ENCODE measurements at regions not wholly inside any gene's neighbourhood (a gene's known extent, or its start where the extent isn't known, plus 50 kb on each side); places are given as distances from the start of the nearest gene placed in this dataset.

GRCh38 chr21:35933466-35933865 lies 126.9 kb downstream of the SETD4 start:
- DNase-seq (ENCODE audit: low read depth): no peak

GRCh38 chr21:35932232-35932911 lies 128.0 kb downstream of the SETD4 start:
- peak; percentile 9 for DNase-seq (ENCODE audit: low read depth)

- DNase-seq (ENCODE audit: low read depth): no peak
Measured at GRCh38 chr21:35929901-35930300, 130.4 kb downstream of the SETD4 start.

- no peak for DNase-seq (ENCODE audit: low read depth)
Measured at GRCh38 chr21:35927262-35927661, 133.1 kb downstream of the SETD4 start.

GRCh38 chr21:35926003-35926740 lies 134.2 kb downstream of the SETD4 start:
- DNase-seq (ENCODE audit: low read depth): no peak

- DNase-seq (ENCODE audit: low read depth): peak; percentile 14
Measured at GRCh38 chr21:35925497-35925896, 134.8 kb downstream of the SETD4 start.

- no peak for DNase-seq (ENCODE audit: low read depth)
Measured at GRCh38 chr21:35924714-35925301, 135.5 kb downstream of the SETD4 start.

- DNase-seq (ENCODE audit: low read depth): no peak
Measured at GRCh38 chr21:35923971-35924370, 136.4 kb downstream of the SETD4 start.

- no peak for DNase-seq (ENCODE audit: low read depth)
Measured at GRCh38 chr21:35922618-35923017, 137.7 kb downstream of the SETD4 start.

- DNase-seq (ENCODE audit: low read depth): no peak
Measured at GRCh38 chr21:35921471-35921870, 138.9 kb downstream of the SETD4 start.

- DNase-seq (ENCODE audit: low read depth): no peak
Measured at GRCh38 chr21:35920436-35920835, 139.9 kb downstream of the SETD4 start.

- no peak for DNase-seq (ENCODE audit: low read depth)
Measured at GRCh38 chr21:35915030-35915429, 145.3 kb downstream of the SETD4 start.

GRCh38 chr21:35911412-35912191 lies 148.7 kb downstream of the SETD4 start:
- DNase-seq (ENCODE audit: low read depth): no peak

GRCh38 chr21:35909456-35910223 lies 150.7 kb downstream of the SETD4 start:
- no peak for DNase-seq (ENCODE audit: low read depth)

GRCh38 chr21:35908311-35909078 lies 151.8 kb downstream of the SETD4 start:
- no peak for DNase-seq (ENCODE audit: low read depth)

- no peak for DNase-seq (ENCODE audit: low read depth)
Measured at GRCh38 chr21:35906586-35906985, 153.7 kb downstream of the SETD4 start.

GRCh38 chr21:35905963-35906345 lies 154.4 kb downstream of the SETD4 start:
- DNase-seq (ENCODE audit: low read depth): no peak

GRCh38 chr21:35905096-35905962 lies 155.0 kb downstream of the SETD4 start:
- no peak for DNase-seq (ENCODE audit: low read depth)

- no peak for DNase-seq (ENCODE audit: low read depth)
Measured at GRCh38 chr21:35900539-35900938, 159.8 kb downstream of the SETD4 start.

GRCh38 chr21:35896060-35896459 lies 164.3 kb downstream of the SETD4 start:
- DNase-seq (ENCODE audit: low read depth): no peak

Data from CMK (cell line).